Omental fat pad (tissue), 3 donors: ENCODE measurements at regions not wholly inside any gene's neighbourhood (a gene's known extent, or its start where the extent isn't known, plus 50 kb on each side); places are given as distances from the start of the nearest gene placed in this dataset.

Experiments
- ATAC-seq: fragments of 150-250 bp; one replicate; pipeline ENCODE4 v1.9.1; 2016; ENCODE audit warnings: mild to moderate bottlenecking, moderate library complexity; ENCODE audit not compliant: low FRiP score
- DNase-seq: peaks from one replicate; pipeline ENCODE4 v3.0.0-alpha.2; 2019; ENCODE audit warnings: low spot score
- TF ChIP-seq, protein P1 (sequence below), 3 donors: fragments of 450-650 bp; IDR thresholded peaks; one replicate each; pipeline ENCODE4 v1.5.1; 2016 to 2017; ENCODE audit warnings: antibody characterized with exemption in 3 of 3, mild to moderate bottlenecking in 3 of 3, moderate library complexity in 2 of 3

DNA sequence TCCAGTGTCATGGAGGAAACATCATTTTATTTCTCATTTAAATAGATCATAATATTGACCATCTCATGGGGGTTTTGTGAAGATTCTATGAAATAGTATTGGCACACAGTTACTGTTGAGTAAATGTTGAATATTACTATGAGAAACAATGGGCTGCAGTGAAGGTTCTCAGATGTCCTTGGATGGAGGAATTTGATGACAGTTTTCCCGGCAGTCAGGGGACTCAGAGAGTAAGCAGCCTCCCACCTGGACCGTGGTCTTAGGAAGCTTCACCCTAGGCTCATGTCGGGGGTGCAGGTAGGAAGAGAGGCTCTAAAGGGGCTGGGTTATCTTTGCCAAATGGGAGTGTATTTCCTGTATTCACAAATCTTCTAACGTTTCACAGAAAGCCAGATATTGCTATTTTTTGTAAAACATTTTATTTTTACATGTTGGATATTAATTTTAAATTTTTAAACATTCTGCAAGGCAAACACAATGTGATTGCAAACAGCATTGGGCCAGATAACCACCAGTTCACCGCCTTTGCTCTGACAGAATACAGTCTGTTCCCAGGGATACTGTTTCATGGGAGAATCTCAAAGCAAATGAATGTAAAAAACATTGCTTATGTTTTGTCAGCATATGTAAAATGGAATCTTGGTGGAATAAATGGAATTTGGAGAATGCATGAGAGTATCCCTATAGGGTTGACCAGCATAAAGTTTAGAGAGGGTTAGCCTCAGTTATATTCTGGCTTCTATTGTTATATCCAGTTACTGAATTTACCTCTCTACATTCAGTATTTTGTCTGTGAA lies 380.8 kb upstream of the TMEM132C start:
- no peak for DNase-seq
- ATAC-seq = no peak
- TF ChIP-seq, protein P1, sequence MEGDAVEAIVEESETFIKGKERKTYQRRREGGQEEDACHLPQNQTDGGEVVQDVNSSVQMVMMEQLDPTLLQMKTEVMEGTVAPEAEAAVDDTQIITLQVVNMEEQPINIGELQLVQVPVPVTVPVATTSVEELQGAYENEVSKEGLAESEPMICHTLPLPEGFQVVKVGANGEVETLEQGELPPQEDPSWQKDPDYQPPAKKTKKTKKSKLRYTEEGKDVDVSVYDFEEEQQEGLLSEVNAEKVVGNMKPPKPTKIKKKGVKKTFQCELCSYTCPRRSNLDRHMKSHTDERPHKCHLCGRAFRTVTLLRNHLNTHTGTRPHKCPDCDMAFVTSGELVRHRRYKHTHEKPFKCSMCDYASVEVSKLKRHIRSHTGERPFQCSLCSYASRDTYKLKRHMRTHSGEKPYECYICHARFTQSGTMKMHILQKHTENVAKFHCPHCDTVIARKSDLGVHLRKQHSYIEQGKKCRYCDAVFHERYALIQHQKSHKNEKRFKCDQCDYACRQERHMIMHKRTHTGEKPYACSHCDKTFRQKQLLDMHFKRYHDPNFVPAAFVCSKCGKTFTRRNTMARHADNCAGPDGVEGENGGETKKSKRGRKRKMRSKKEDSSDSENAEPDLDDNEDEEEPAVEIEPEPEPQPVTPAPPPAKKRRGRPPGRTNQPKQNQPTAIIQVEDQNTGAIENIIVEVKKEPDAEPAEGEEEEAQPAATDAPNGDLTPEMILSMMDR (IDR thresholded peaks at IDR 0.05) = no peak

DNA sequence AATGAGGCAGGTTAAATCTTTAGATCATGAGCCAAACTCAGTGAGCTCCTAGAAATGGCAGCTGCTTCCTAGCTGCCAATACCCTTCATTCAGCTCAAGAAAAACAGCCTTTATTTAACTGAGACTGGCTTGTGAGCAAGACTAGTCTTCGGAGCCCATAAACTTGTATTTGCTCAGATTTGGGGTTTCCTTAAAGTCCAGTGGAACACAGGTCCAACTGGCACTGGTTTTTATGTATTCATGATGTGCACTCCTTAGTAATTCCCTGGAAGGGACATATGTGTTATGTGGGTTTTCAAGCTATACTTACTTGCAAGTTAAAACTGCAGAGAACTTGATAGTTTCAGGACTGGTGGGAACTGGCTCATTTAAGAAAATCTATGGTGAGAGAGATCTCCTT lies 380.1 kb upstream of the TMEM132C start:
- DNase-seq (no peak), ATAC-seq (no peak)
- TF ChIP-seq, protein P1 (IDR thresholded peaks at IDR 0.05) = no peak

DNA sequence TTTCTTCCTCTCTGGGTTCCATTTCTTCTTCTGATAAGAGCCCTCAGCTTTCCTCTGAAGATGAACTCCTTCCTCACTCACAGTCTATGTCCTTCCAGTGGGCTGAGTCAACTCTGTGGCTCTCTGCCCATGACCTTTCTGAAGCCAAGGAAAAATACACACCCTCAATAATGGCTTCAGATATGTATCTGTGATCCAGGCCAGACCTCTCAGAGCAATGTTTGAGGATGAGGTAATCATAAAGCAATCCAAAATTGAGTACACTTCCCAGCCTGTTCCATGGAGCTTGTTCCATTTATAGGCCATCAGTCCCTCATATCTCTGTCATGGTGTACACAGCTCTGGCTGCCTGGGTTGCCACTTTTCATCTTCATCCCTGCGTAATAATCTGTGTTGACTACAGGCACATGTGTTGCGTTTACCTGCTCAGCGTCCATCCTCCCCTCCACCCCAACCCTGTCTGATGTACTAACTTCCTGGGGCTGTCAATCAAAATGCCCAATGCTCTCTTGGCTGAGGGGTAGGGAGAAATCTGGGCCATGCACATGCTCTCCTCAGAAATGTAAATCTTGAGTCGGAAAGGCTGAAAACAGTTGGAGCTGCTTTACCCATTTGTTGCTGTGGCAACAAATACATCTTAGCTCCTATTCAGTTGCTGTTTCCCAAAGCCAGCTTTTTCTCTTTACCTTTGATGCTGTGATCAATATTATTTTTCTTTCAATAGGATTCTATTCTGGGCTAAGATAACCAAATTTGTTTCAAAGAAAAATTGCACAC lies 377.8 kb upstream of the TMEM132C start:
- ATAC-seq (peak; percentile 53), DNase-seq (no peak)
- TF ChIP-seq, protein P1 (IDR thresholded peaks at IDR 0.05) = no peak

DNA sequence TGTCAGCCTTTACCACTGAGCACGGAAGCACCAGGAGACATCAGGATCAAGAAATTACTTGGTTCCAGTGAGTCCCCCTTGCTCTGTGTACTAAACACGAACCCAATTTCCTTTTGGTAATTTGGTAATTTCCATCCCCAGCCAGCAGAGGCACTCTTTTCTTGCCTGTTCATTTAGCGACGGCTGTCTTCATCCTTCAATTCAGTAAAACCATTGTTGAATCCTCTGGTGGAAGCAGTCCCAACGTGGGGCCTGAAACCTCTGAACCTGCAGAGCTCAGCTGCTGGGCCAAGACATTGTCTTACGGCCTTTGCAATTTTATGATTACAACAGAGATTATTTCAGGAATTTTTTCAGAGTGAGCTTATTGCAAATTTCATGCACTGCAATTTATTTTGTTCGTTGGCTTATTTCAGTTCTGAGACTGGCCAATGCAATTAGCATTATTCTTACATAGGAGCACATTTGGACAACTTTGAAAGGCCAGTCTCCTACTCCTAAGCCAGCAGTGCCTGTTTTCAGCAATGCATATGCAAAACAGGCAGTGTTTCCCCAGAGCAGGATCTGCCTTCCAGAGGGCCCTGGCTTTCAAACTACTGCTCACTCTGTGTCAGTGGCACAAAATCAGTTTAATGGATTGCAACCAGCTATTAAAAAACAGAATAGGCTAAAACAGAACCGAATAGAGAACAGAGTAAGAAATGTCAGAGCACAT lies 372.9 kb upstream of the TMEM132C start:
- TF ChIP-seq, protein P1 (IDR thresholded peaks at IDR 0.05) = no peak
- no peak for DNase-seq
- ATAC-seq = no peak

DNA sequence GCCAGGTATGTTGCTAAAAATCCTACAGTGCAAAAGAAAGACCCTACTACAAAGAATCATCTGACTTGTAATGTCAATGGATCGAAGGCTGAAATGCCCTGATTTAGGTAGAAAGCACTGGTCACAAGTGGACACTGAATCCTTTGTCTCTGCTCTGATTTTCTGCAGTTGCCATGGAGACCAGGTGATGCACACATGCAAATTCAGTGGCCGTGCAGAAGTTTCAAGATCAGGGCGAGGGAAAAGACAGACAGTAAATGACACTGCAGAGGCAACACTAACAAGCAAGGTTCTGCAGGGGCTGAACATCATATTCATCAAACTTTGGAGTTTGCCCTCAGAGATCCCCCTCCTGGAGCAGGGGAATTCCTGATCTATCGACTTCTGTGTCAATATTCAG lies 370.3 kb upstream of the TMEM132C start:
- DNase-seq (no peak), ATAC-seq (no peak)
- TF ChIP-seq, protein P1 (IDR thresholded peaks at IDR 0.05) = no peak

DNA sequence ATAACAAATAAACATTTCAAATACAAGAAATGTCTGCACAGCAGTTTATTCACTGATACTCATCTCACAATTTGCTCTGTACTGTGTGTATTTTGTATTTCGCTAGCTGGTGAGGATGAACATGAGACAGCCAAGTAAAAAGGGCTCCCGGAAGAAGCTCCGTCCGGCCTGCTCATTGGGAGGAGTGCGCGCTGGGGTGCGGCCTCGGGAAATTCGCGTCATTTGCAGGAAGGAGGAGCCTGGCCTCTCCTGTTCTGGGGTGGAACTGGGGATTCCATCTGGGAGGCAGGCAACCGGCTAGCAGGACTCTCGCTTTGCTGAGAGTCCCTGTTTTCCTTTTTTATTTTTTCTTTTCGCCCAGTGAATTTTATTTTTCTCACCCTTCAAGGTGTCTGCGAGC lies 368.4 kb upstream of the TMEM132C start:
- TF ChIP-seq, protein P1 (IDR thresholded peaks at IDR 0.05) = no peak
- ATAC-seq (no peak), DNase-seq (no peak)
